GM18861 (cell line): ENCODE measurements at regions not wholly inside any gene's neighbourhood (a gene's known extent, or its start where the extent isn't known, plus 50 kb on each side); places are given as distances from the start of the nearest gene placed in this dataset.
A peak's percentile ranks its signal among the peaks of the same experiment; 100 is the strongest.

Experiments
- ATAC-seq: cut with Tn5 transposase; IDR thresholded peaks from one replicate; pipeline ENCODE4 v1.9.1; 2021; ENCODE audit not compliant: unreplicated experiment

DNA sequence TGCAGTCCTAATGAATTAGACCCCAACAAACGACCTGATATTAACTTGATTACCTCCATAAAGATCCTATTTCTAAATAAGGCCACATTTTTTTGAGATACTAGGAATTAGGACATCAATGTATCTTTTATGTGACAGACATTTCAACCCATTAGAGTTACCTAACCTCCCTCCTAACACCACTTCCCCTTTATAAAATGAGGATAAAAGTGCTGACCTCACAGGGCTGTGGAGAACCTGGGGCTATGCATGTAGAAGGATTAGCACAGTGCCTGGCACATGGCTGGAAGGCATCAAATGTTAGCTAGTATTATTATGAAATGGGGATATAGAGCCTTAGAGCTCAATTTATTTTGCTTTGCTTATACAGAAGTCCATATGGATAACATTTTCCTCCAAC is 53.5 kb upstream of the LRRN1 start:
- no peak for ATAC-seq

DNA sequence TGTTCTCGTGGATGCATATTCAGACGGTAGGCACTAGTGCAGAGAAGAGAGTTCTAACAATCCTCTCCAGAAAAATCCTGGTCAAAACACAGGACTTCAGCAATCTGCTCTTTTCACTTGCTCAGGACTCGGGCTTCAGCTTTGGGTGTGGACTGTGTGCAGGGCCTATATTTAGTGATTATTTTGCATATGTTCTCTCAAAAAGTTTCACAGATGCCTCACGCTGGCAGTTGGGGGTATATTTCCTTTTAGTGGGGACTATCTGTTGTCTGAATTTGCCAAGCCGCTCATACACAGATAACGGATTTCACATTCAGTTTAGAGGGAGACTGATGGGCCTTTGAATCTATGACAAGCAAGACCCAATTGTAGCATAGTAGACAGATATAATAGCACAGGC is 54.4 kb upstream of the LRRN1 start:
- ATAC-seq: no peak

DNA sequence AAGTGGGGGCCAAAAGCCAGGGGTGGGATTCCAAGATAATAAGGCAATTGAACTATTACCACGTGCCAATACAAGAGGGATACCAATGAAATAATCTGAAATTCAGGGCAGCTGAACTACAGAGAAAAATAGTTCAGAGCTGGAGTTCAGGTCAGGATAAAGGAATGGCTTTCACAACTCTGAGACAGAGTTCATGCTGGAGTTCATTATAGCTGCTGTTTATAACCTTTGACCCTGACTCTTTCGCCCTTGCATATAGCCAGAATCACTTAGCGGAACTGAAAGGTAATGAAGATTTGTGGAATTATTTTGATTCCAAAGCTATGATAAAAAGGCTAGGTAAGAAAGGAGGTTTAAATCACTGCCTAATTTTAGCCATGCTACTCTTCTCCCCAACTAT is 55.5 kb upstream of the LRRN1 start:
- no peak for ATAC-seq

DNA sequence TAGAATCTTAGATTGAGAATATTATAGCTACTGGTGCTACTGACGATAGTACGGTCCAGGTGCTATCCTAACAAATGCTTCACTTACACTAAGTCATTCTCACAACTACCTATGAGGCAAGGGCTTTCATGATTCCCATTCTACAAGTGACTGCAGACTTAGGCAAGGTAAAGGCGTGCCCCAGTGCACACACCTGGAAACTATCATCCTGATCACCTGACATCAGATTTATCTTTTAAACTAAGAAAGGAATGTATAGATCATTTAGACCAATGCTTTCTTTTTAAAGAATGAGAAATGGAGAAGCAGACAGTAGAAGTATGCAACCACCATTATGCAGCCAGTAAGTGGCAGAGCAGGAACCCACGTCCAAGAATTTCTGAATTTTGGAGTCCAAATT is 59.2 kb upstream of the LRRN1 start:
- no peak for ATAC-seq

DNA sequence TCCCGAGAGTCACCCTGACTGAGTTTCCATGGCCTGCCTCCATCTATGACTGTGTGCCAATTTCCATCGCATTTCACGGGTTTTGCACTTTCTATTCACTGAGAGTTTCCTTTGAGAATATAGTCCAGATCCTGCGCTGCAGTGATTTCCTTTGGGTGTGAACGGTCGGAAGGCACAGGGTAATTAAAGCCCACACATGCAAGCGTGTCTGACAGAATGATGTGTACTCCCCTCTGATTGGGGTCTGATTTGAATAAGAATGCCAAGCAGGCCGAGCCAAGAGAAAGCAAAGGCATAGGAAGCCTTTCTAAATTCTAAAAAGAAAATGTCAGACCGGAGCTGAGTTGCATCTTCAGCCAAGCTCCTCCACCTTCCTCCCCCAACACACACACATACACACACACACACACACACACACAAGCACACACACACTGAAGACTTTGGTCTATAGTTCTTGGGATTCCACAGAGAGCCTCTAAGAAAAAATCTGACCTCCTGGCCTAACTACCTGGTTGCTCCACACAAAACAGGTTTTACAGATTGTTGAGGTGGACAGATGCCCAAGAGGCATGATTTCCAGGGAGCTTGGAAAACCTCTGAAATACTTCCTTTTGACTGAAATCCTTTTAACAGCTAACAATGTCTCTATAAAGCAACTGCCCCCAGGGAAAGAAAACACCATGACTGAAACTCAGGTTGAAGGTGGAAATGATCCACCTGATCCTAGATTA is 59.7 kb upstream of the LRRN1 start:
- no peak for ATAC-seq

DNA sequence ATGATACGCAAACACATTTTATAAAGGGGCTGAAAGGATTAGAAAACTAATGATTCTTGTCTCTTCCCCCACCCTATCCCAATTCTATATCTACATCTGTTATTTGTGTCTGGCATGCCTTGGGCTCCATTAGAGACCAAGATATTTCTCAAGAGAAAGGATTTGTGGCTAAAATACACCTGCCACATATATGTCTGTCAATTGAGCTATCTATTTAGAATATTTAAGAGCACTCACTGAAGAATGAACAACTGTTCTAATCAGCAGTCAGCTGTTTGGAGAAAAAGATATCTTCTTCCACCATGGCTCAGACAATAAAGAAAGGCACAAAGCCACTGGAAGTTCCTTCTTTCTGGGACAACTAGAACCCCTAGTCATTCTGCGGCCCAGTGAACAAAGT is 61.7 kb upstream of the LRRN1 start:
- no peak for ATAC-seq

DNA sequence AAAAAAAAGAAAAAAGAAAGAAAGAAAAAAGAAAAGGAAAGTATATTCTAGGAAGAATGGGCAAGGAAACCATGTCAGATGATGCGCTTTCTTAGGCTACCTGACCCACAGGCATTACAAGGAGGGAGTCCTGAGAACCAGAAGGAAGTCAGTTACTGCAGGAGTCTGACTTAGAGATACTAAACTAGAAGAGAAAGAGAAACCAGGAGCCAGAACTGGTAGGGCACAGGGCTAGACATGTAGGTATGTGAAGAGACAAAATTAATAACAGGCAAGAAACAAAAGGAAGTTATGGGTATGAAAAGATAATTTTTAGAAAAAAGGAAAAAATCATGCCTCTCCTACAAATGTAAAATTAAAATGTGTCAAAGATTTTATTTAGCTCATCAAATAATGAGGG is 63.3 kb upstream of the LRRN1 start:
- no peak for ATAC-seq

DNA sequence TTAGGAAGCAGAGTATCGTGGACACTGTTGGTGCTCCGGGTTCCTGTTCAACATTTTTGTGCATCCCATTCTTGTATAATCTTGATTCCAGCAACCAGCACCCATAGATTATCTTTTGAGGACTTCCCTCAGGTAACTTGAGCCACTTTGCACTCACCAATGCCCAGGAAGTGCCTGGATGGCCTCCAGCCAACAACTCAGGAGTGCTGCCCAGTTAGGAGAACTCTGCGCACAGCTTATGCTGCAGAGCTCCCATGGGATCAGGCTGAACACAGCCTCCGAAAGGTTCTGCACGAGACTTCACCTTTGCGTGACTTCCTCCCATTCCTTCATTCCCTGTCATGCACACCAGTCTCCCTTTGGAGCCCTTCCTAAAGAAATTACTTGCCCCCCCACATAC is 64.3 kb upstream of the LRRN1 start:
- ATAC-seq: no peak

DNA sequence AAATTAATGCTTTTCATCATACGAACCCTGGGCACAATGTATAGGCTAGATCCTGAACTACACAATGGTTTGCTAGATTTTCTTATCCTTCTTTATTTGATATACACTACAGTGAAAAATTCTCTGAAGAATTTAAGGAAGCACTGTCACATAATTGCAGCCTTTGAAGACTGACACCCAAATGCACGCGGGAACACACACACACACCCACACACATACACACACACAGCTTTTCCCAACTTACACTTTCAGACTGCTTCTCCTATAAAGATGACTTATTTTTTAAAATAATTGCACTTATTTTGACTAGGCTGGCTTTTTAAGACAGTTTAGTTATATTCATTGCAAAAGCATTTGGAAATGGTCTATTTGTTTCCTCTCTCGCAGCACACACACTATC is 70.0 kb upstream of the LRRN1 start:
- ATAC-seq: no peak

DNA sequence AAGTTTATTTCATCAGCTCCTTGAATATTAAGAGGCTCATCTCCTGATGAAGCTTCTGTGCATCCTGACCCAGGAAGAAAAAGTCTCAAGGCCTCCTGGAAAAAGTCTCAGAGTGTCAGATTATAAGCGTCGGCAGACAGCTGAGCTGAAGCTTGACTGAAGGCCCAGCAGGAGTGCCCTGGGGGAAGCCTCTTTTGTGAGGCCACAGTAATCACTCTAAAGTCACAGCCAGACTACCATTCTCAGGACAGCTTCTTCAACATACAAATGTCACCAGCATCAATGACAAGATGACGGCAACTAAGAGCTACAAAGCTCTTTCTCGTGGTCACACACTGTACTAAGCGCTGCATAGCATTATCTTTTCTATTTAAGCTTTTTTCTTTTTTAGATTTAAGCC is 72.7 kb upstream of the LRRN1 start:
- no peak for ATAC-seq

DNA sequence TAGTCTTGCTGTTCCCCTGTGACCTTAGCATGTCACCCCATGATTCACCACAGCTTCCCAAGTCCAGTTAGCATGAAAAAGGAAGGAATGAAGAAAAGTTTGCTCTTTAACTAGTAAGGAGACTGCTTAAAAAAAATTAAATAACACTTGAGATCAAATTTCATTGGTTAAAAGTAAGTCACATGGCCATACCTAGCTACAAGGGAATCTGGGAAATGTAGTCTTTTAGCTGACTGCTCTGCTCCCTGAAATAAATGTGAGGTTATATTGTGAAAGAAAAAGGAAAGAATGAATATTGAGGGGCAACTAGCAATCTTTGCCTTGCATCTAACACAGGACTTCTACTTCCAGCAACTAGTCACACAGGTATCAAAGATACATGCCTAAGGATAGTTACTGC is 84.7 kb upstream of the LRRN1 start:
- ATAC-seq: peak; percentile 60

DNA sequence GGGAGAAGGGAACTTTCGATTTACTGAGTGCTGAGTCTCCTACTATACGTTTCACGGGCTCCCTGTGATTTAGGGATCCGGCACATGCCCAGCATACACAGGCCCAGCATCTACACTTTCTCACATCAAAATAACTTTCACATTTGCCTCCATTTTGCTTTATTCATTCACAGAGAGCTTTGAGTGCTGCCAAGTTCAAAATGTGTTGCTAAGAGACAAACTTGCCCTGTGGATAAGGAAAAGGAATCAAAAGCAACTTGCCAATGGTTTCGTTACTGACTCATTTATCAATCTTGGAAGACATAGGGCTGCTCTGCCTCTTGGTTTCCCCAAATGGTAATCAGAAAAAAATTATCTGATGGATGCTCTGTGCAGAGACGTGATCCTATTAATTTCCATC is 86.3 kb upstream of the LRRN1 start:
- no peak for ATAC-seq

DNA sequence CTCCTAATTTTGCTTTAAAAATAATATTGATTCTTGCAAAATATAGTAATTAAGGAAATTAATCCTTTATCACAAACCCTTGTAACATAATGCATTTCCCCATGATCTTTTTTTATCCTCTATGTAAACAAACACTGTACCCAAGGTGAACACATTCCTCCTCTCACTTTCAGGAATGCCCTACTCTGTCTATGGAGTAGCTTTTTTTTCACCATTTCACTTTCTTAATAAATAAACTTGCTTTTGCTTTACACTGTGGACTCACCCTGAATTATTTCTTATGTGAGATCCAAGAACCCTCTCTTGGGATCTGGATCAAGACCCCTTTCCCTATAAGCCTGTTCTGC is 90.5 kb upstream of the LRRN1 start:
- ATAC-seq: no peak

DNA sequence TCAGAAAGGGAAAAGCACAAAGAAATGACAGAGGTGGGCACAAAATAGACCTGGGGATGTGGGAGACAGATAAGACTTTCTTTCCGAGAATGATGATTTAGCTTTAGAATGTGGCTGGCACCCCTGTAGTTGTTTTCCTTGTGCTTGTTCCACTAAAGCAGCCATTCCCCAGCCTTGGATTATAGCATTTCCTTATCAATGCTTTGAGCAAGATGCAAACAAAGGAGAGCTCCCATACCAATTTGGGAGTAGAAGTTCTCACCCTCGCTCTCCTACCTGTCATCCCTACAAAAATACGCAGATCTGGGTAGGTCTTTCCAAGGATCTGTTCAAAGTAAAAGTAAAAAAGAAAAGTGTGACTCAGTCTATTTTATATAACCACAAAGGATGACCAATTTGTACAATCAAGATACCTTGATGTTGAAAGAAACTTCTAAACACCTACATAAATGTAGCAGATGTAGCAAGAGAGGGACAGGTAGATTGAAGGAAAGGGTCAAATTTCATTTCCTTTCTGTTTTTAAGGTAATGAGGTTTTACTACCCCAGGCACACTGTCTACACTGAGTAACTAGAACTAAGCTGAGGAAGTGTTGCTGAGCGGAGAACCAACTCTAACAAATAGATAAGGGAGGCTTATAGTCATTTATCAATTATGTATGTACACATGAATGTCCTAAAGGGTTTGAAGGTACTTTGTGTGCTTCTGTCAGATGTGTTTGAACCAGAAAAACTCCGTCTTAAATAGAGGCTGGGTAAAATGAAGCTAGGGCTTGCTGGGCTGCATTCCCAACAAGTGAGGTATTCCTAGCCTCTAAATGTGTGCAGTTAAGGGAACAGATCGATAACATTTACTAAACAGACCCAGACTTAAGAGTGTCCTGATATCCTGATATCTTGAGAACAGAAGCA is 91.1 kb upstream of the LRRN1 start:
- ATAC-seq: no peak

DNA sequence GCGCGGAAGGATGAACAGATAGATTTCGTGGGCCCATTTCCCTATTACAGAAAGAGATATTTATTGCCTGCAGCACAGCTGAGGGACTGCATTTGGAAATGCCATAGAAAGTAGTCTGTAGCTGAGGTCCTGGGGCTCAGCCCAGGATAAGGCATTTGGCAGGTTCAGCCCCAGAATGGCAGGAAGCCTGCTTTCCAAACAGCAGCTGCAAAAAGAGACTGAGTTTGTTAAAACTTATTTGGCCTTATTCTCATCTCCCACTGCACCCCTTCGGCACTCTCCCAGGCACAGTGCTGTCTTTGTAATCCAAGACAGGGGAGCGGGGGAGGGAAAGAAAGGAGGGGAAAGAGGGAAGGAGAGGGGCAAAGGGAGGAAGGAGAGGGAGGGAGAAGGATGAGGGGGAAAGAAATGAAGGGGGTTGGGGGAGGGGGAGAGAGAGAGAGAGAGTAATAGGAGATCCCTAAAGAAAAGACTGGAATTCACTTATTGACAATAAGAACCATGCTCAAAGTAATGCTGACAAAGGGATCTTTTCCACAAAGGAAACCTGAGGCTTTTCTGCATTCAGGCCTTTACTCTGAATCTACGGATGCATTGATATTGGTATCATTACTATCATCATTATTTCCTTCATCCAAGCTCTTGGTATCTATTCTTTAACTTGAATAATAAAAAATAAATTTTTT is 94.0 kb upstream of the LRRN1 start:
- ATAC-seq: no peak

DNA sequence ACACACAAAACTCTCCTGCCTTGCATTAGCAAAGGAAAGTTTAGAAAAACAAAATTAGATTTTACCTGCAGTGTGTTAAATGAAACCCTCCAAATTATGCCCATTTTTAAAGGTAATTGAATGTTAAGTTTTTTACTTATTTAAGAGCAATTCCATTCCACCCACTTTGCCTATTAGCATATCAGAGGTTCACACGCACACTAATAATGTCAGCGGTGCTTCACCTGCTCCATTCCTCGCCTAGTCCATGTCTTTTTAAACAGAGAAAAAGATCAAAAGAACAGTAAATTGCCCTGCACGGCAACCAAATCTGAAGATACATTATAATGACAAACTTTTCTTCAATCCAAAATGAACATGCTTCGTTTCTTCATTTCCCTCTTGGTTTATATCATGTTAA is 97.3 kb upstream of the LRRN1 start:
- ATAC-seq: no peak

DNA sequence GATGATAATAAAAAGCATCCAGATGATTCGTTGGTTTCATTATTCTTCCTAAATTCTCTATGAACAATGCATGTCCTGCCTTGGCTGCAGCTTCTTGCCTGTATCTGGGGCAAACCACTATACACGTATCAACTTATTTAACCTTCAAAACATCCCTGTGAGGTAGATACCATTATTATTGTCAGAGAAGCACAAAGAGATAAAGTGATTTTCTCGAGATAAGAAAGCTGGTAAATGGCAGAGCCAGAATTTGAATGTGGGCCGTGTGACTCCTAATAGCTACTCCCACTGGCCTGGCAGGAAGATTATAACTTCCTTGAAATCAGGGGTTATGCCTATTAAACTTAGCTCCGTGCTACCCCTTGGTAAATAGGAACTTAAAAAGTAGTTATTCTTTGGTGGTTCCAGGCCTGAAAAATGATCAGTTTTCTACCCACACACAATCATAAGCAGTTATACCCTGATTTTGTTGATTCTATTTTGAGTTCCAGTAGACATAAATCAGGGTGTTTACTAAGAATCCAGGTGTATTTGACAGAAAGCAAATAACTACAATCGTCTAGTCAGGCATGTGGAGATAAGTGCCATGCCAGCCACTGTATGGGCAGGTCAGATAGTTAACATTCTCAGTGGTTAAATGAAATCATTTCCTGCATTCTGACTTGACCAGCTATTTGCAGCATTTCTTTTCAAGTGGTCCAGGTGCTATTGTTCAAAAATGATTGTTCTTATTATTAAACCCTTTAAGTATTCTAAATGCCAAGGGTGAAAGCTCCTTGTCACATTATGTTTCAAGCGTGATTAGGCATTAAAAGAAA is 99.2 kb upstream of the LRRN1 start:
- no peak for ATAC-seq

DNA sequence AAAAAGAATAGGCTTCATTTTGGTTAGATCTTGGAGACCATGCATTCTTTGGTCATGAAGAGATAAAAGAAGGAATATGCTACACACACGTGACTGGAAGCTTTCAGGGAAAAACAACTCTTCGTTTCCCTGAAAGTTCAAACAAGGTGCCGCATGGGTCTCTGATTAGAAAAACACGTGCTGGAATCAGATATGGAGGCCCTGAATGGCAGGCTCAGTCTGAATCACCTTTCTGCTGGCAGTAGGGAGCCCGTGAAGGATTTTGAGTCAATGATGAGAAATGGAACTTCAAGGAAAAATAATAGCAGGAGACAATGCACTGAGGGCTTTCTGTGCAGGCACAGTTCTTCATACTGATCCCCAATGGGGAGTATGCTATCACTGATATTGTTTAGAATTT is 99.8 kb upstream of the LRRN1 start:
- no peak for ATAC-seq

DNA sequence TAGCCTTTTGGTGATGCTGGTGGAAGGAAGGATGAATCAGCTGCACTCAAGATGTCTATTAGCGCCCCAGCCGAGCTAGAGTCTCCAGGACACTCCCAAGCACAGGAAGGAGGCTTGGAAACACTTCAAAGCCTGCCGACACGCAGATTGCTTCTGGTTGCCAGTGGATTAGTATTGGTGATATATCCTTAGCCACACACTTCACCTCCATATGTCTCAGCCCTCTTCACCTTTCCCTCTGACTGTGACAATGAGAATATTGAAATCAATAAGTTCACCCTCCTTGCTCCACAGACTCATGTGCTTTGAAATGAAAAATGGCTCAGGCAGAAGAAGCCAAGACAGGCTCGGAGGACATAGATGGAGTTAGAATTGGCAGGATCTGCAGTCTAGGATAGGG is 102.9 kb upstream of the LRRN1 start:
- ATAC-seq: no peak

DNA sequence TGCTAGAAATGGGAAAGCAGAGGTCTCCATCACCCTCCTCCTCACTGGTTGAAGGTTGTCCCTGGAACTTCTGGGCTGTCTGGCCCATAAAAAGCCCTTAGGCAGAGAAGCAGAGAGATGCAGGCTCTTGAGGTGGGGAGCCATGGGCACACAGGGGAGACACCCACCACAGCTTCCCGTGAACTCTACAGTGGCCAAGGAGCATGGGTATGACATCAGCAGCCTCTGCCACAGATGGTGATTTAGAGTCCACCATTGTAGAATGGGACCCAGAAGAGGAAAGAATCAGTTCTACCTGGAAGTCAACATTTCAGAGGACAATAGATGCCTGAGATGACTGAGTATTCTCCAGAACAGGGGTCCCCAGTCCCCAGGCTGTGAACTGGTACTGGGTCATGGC is 105.6 kb upstream of the LRRN1 start:
- ATAC-seq: no peak
